Trophoblast cell (in vitro differentiated cells and primary cell): ENCODE measurements at regions not wholly inside any gene's neighbourhood (a gene's known extent, or its start where the extent isn't known, plus 50 kb on each side); places are given as distances from the start of the nearest gene placed in this dataset.

Source experiments
- DNase-seq, 2 donors: peaks; one replicate each; pipeline ENCODE4 v3.0.0-alpha.2; 2016
- H2AFZ ChIP-seq: 2 replicates; pipeline ENCODE4 v1.6.1; 2013; ENCODE audit warnings: low read length, moderate library complexity, mild to moderate bottlenecking; ENCODE audit not compliant: insufficient read depth, poor library complexity
- H2AK5ac ChIP-seq: 2 replicates; pipeline ENCODE4 v1.6.1; 2013; ENCODE audit warnings: mild to moderate bottlenecking, low read length
- H2BK120ac ChIP-seq: 2 replicates; pipeline ENCODE4 v1.6.1; 2013; ENCODE audit warnings: low read length, mild to moderate bottlenecking, moderate library complexity; ENCODE audit not compliant: insufficient read depth, poor library complexity
- H2BK12ac ChIP-seq: 2 replicates; pipeline ENCODE4 v1.6.1; 2013; ENCODE audit warnings: mild to moderate bottlenecking, low read length, moderate library complexity
- H2BK5ac ChIP-seq: 2 replicates; pipeline ENCODE4 v1.6.1; 2013; ENCODE audit warnings: low read length, low read depth, moderate library complexity, mild to moderate bottlenecking; ENCODE audit not compliant: poor library complexity
- H3K14ac ChIP-seq: 2 replicates; pipeline ENCODE4 v1.6.1; 2013; ENCODE audit warnings: mild to moderate bottlenecking, low read length
- H3K18ac ChIP-seq: 2 replicates; pipeline ENCODE4 v1.6.1; 2013; ENCODE audit warnings: mild to moderate bottlenecking, low read length
- H3K23ac ChIP-seq: 2 replicates; pipeline ENCODE4 v1.6.1; 2013; ENCODE audit warnings: low read length
- H3K27ac ChIP-seq: 2 replicates; pipeline ENCODE4 v1.5.1; 2013; ENCODE audit warnings: low read depth, mild to moderate bottlenecking, inconsistent platforms, low read length, moderate library complexity
- H3K27me3 ChIP-seq: 2 replicates; pipeline ENCODE4 v1.6.1; 2013; ENCODE audit warnings: inconsistent platforms, mild to moderate bottlenecking, low read length, moderate library complexity; ENCODE audit not compliant: insufficient read depth
- H3K36me3 ChIP-seq, 2 experiments: 1 replicate in 1 of 2; 2 replicates in 1 of 2; pipeline ENCODE4 v1.6.1; 2013; ENCODE audit warnings: low read length in 2 of 2, mild to moderate bottlenecking in 2 of 2, moderate library complexity in 1 of 2; ENCODE audit not compliant: insufficient read depth in 2 of 2, control insufficient read depth in 1 of 2
- H3K4ac ChIP-seq: 2 replicates; pipeline ENCODE4 v1.6.1; 2013; ENCODE audit warnings: low read depth, mild to moderate bottlenecking, low read length, moderate library complexity
- H3K4me1 ChIP-seq, 2 experiments: 1 replicate in 1 of 2; 2 replicates in 1 of 2; pipeline ENCODE4 v1.6.1; 2013; ENCODE audit warnings: low read length in 2 of 2, mild to moderate bottlenecking in 2 of 2, moderate library complexity in 1 of 2; ENCODE audit not compliant: insufficient read depth in 2 of 2, control insufficient read depth in 1 of 2
- H3K4me2 ChIP-seq: 2 replicates; pipeline ENCODE4 v1.6.1; 2013; ENCODE audit warnings: inconsistent platforms, mild to moderate bottlenecking, low read length, moderate library complexity
- H3K4me3 ChIP-seq: 2 replicates; pipeline ENCODE4 v1.5.1; 2013; ENCODE audit warnings: mild to moderate bottlenecking, low read depth, low read length, inconsistent platforms
- H3K79me1 ChIP-seq: one replicate; pipeline ENCODE4 v1.6.1; 2013; ENCODE audit warnings: low read length
- H3K79me2 ChIP-seq: 2 replicates; pipeline ENCODE4 v1.6.1; 2013; ENCODE audit warnings: low read length, mild to moderate bottlenecking; ENCODE audit not compliant: control insufficient read depth, insufficient read depth, poor library complexity
- H3K9ac ChIP-seq: 2 replicates; pipeline ENCODE4 v1.6.1; 2013; ENCODE audit warnings: mild to moderate bottlenecking, low read length
- H3K9me3 ChIP-seq: 2 replicates; pipeline ENCODE4 v1.6.1; 2013; ENCODE audit warnings: low read depth, mild to moderate bottlenecking, control low read depth, inconsistent platforms, low read length; ENCODE audit not compliant: insufficient read depth
- H4K12ac ChIP-seq: 2 replicates; pipeline ENCODE4 v1.6.1; 2013; ENCODE audit warnings: low read depth, mild to moderate bottlenecking, low read length, moderate library complexity
- H4K8ac ChIP-seq: 2 replicates; pipeline ENCODE4 v1.6.1; 2013; ENCODE audit warnings: low read depth, mild to moderate bottlenecking, low read length, moderate library complexity
- H4K91ac ChIP-seq: one replicate; pipeline ENCODE4 v1.6.1; 2013; ENCODE audit warnings: low read depth, mild to moderate bottlenecking, low read length, moderate library complexity
- WGBS: extraction: QIAGEN DNeasy Blood & Tissue Kit; methylation state at CpG from one replicate; pipeline ENCODE4 v1.1.7; 2013; ENCODE audit warnings: missing lambda C conversion rate; ENCODE audit not compliant: insufficient read length, insufficient coverage; ENCODE audit errors: extremely low coverage; 5-methylcytosine and 5-hydroxymethylcytosine counted together

DNA sequence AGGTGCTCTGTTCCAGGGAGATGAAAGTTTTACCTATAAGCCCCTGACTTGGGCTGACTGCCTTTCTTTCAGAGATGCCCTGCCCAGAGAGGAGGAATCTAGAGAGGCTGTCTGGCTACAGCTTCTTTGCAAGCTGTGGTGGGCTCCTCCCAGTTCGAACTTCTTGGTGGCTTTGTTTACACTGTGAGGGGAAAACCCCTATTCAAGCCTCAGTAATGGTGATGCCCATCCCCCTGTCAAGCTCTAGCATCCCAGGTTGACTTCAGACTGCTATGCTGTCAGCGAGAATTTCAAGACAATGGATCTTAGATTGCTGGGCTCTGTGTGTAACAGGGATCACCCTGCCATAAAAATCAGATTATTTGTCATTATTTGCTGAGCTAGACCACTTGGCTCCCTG lies 377.6 kb downstream of the FLRT2 start:
- Histone ChIP-seq H3K23ac (no peak overlapping the region), H3K79me1 (no peaks in the 10 kb centered on the region), H3K9ac (no peak overlapping the region), H4K8ac (no peak overlapping the region), H2AK5ac (no peak overlapping the region), H3K27me3 (no peaks in the 10 kb centered on the region), H3K4me2 (no peak overlapping the region), H2AFZ (no peak overlapping the region), H3K36me3 (no peaks in the 10 kb centered on the region), H3K4me1 (no peaks in the 10 kb centered on the region), H3K14ac (no peak overlapping the region), H3K79me2 (no peaks in the 10 kb centered on the region), H3K4me3 (no peak overlapping the region), H3K4ac (no peak overlapping the region), H2BK12ac (no peak overlapping the region), H4K91ac (no peak overlapping the region), H4K12ac (no peak overlapping the region), H3K9me3 (peaks cover 5% of the 10 kb centered on the region), H2BK5ac (no peak overlapping the region), H2BK120ac (no peak overlapping the region), H3K27ac (no peak overlapping the region), H3K18ac (no peak overlapping the region)
- no CpG with 5 or more reads among the region's 2 CpGs for WGBS
- DNase-seq: no peak

DNA sequence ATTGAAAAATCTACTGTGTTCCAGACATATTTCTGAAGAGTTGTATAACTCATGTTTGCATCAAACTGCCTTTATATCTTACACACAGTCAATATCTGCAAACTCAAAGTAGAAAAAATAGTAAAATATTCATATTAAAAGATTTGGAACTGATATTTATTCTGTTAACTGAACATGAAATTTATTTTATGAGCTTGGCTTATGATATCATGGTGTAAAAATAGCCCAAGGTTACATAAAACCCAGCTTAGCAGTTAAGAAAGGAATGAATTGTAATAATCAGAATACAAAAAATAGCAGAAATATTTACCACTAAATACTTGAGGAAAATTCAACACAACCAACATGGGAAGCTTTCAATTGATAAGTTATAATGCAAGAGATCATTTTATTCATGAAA lies 367.9 kb downstream of the FLRT2 start:
- H3K79me1 ChIP-seq: no peaks in the 10 kb centered on the region
- no peak overlapping the region for H3K23ac ChIP-seq
- no peak overlapping the region for H3K14ac ChIP-seq
- no peaks in the 10 kb centered on the region for H3K36me3 ChIP-seq
- no peak overlapping the region for H3K4me2 ChIP-seq
- no peak overlapping the region for H2BK120ac ChIP-seq
- H4K8ac ChIP-seq: no peak overlapping the region
- no peak overlapping the region for H2BK5ac ChIP-seq
- H3K9ac ChIP-seq: no peak overlapping the region
- no peak overlapping the region for H2AK5ac ChIP-seq
- DNase-seq: no peak
- H3K9me3 ChIP-seq: no peaks in the 10 kb centered on the region
- no peak overlapping the region for H3K27ac ChIP-seq
- no peak overlapping the region for H3K18ac ChIP-seq
- H3K79me2 ChIP-seq: no peaks in the 10 kb centered on the region
- H4K91ac ChIP-seq: no peak overlapping the region
- no peaks in the 10 kb centered on the region for H3K4me1 ChIP-seq
- no peak overlapping the region for H3K4ac ChIP-seq
- H3K4me3 ChIP-seq: no peak overlapping the region
- H2AFZ ChIP-seq: no peak overlapping the region
- no peaks in the 10 kb centered on the region for H3K27me3 ChIP-seq
- no peak overlapping the region for H2BK12ac ChIP-seq
- no peak overlapping the region for H4K12ac ChIP-seq

DNA sequence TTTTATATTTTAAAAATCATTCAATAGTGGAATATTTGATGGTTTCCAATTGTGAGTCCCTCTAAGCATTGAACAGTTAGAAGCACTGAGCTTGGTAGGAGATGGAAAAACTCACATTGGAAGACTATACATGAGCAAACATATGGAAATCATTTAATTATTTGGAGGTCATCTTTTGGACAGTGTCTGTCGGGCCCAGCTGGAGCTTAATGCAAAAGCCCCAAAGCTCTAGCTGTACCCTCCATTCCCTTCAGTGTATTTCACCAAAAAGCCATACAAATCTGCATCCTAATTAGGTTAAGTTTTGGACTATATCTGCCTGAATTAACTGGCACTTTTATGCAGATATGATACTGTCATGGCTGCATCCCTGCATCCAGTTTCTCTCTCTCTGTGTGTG lies 365.7 kb downstream of the FLRT2 start:
- Histone ChIP-seq H4K12ac (no peak overlapping the region), H4K8ac (no peak overlapping the region), H2BK120ac (no peak overlapping the region), H3K9me3 (no peaks in the 10 kb centered on the region), H3K9ac (no peak overlapping the region), H2AK5ac (no peak overlapping the region), H3K27me3 (no peaks in the 10 kb centered on the region), H3K23ac (no peak overlapping the region), H3K79me2 (no peaks in the 10 kb centered on the region), H3K4ac (no peak overlapping the region), H3K79me1 (no peaks in the 10 kb centered on the region), H3K4me3 (no peak overlapping the region), H3K27ac (no peak overlapping the region), H3K4me2 (no peak overlapping the region), H3K36me3 (no peaks in the 10 kb centered on the region), H2BK12ac (no peak overlapping the region), H3K18ac (no peak overlapping the region), H4K91ac (no peak overlapping the region), H3K4me1 (no peaks in the 10 kb centered on the region), H2BK5ac (no peak overlapping the region), H3K14ac (no peak overlapping the region), H2AFZ (no peak overlapping the region)
- WGBS: no CpG with 5 or more reads among the region's 1 CpG
- no peak for DNase-seq

DNA sequence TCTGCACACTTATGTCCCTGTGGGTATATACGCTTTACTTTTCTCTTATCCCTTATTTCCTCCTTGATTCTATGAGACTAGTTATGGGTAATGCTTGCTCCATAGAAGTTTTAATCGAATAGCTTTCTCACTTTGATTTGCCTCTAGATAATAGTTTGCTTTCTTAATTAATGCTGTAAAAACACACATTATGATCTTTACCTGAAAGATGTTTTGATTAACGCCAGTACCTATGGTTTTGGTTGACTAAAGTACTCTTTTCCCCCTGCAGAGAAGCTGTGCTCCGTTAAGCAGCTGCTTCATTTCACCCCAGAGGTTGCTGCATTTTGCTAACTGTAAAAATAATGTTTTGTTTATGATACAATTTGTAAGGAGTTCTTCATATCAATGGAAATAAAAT lies 362.3 kb downstream of the FLRT2 start:
- Histone ChIP-seq H4K12ac (no peak overlapping the region), H3K36me3 (no peaks in the 10 kb centered on the region), H3K4me3 (no peak overlapping the region), H4K91ac (no peak overlapping the region), H3K27me3 (no peaks in the 10 kb centered on the region), H3K18ac (no peak overlapping the region), H2AK5ac (no peak overlapping the region), H3K79me2 (no peaks in the 10 kb centered on the region), H2AFZ (no peak overlapping the region), H2BK120ac (no peak overlapping the region), H3K9me3 (no peaks in the 10 kb centered on the region), H3K4me2 (no peak overlapping the region), H2BK12ac (no peak overlapping the region), H3K23ac (no peak overlapping the region), H3K27ac (no peak overlapping the region), H3K9ac (no peak overlapping the region), H3K14ac (no peak overlapping the region), H3K79me1 (no peaks in the 10 kb centered on the region), H3K4me1 (no peaks in the 10 kb centered on the region), H3K4ac (no peak overlapping the region), H4K8ac (no peak overlapping the region), H2BK5ac (no peak overlapping the region)
- WGBS: no CpG with 5 or more reads among the region's 4 CpGs
- DNase-seq: no peak

DNA sequence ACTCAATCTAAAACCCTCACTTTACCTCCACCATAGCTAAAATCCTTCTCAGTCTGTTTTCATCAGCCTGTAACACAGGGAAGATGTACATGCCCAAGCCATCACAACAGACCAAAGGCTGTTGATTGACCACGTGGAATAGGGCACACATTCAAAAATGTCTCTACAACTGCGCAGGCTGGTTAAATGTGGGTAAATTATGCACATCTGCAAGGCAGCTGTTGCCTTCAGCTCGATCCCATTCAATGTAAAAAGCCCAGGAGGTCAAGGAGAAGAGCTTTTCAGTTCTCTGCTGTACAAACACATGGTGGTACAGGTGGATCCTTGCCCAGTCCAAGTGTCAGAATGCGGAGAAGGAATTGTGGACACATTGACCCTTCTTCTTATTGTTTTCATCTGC lies 354.0 kb downstream of the FLRT2 start:
- Histone ChIP-seq H2BK12ac (no peak overlapping the region), H2BK120ac (no peak overlapping the region), H3K14ac (no peak overlapping the region), H3K27me3 (no peaks in the 10 kb centered on the region), H3K4me1 (no peaks in the 10 kb centered on the region), H4K91ac (no peak overlapping the region), H3K27ac (no peak overlapping the region), H3K4ac (no peak overlapping the region), H3K36me3 (no peaks in the 10 kb centered on the region), H3K9me3 (no peaks in the 10 kb centered on the region), H4K8ac (no peak overlapping the region), H2AK5ac (no peak overlapping the region), H2BK5ac (no peak overlapping the region), H3K18ac (no peak overlapping the region), H3K9ac (no peak overlapping the region), H3K4me2 (no peak overlapping the region), H3K4me3 (no peak overlapping the region), H2AFZ (no peak overlapping the region), H4K12ac (no peak overlapping the region), H3K23ac (no peak overlapping the region), H3K79me1 (no peaks in the 10 kb centered on the region), H3K79me2 (no peaks in the 10 kb centered on the region)
- DNase-seq: no peak
- WGBS: no CpG with 5 or more reads among the region's 4 CpGs
